Activated naive CD4-positive, alpha-beta T cell treated with anti-CD3 and anti-CD28 coated beads for 36 hours (primary cell): ENCODE measurements at regions not wholly inside any gene's neighbourhood (a gene's known extent, or its start where the extent isn't known, plus 50 kb on each side); places are given as distances from the start of the nearest gene placed in this dataset.
A peak's percentile ranks its signal among the peaks of the same experiment; 100 is the strongest.

Experiments used
- CTCF ChIA-PET: fragments of 350-600 bp; sonication (Branson Sonifier 250); formaldehyde crosslinking; loops from one replicate; lab custom pipeline; 2021; ENCODE audit warnings: antibody characterized with exemption; lab: Charles Lee
- DNase-seq: peaks from one replicate; pipeline ENCODE4 v3.0.0-alpha.2; 2020
- H3K27ac Mint-ChIP-seq: one replicate; pipeline ENCODE4 v1.8.0; 2021; ENCODE audit warnings: mild to moderate bottlenecking, mixed read lengths
- H3K27me3 Mint-ChIP-seq: one replicate; pipeline ENCODE4 v1.8.0; 2021; ENCODE audit warnings: low read depth, mixed read lengths
- H3K36me3 Mint-ChIP-seq: one replicate; pipeline ENCODE4 v1.8.0; 2021; ENCODE audit warnings: low read depth, mixed read lengths
- H3K4me1 Mint-ChIP-seq: one replicate; pipeline ENCODE4 v1.8.0; 2021; ENCODE audit warnings: low read depth, mixed read lengths
- H3K4me3 Mint-ChIP-seq: one replicate; pipeline ENCODE4 v1.8.0; 2021; ENCODE audit warnings: mild to moderate bottlenecking, moderate library complexity, mixed read lengths
- H3K9me3 Mint-ChIP-seq: one replicate; pipeline ENCODE4 v1.8.0; 2021; ENCODE audit warnings: mixed read lengths
- intact Hi-C: fragments of 100-400 bp; cut with micrococcal nuclease; formaldehyde crosslinking; loops from one replicate; pipeline ENCODE4 v1.15.1; 2023

DNA sequence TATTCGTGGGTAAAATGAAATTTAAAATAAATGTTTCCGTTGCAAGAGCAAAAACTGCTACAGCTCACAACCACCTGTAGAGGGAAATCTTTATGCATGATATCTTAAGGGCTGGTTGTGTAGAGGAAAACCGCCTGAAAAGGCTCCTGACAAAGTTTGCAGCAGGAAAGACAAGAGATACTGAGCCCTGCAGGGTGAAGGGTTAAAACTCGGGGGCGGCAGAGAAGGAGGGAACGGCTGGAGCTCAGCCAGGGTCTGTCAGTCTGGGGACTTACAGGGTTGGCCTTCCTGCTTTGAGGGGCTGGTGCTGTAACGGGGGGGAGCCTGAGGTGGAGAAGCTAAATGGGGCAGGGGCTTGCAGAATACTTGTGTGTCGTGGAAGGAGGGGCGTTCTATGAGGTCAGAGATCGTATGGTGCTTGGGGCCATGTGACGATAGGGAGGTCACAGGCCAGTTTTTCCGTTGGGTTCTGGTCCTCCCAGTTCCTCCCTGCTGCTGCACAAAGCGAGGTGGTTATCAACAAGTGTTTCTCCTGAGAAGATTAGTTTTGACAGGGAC lies 122.9 kb upstream of the HSD17B12 start:
- no peak overlapping the region for H3K27ac Mint-ChIP-seq
- intact Hi-C loops, result no loop called here

DNA sequence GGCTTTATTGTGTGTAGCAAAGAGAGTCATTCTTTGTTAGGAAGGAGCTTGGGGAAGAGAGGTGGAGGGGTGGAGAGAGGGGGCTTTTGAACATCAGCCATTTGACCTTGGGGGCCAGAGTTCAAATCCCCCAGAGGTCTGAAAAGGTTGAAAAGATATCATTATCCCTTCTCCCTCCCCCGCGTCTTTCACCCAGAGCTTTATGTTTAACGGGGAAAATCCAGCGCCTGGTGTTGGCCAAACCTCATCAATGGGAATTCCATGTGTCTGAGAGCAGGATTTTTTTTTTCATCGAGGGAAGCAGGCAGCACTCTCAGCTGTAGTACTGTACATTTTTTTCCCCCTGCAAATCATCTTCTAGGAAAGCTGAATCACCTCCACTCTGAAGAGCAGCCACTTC lies 122.4 kb upstream of the HSD17B12 start:
- Mint-ChIP-seq H3K36me3 (no peaks in the 10 kb centered on the region), H3K9me3 (no peaks in the 10 kb centered on the region), H3K27me3 (peaks cover 63% of the 10 kb centered on the region), H3K4me1 (peaks cover 21% of the 10 kb centered on the region), H3K27ac (no peak overlapping the region), H3K4me3 (no peak overlapping the region)
- DNase-seq, result no peak
- CTCF ChIA-PET, result no interaction called here
- intact Hi-C loops, result no loop called here

More for the DNA sequence above, 122.9 kb upstream of the HSD17B12 start:
- H3K4me1 Mint-ChIP-seq, result peaks cover 21% of the 10 kb centered on the region
- CTCF ChIA-PET, result interaction anchor here (0.7 to 1.4 kb wide), 3 partner anchors 10 to 11 kb away, joined by 3 to 4 read pairs (median 3); no protein-coding TSS in a partner anchor
- no peak for DNase-seq
- peaks cover 64% of the 10 kb centered on the region for H3K27me3 Mint-ChIP-seq
- H3K36me3 Mint-ChIP-seq, result no peaks in the 10 kb centered on the region
- no peak overlapping the region for H3K4me3 Mint-ChIP-seq
- no peaks in the 10 kb centered on the region for H3K9me3 Mint-ChIP-seq

DNA sequence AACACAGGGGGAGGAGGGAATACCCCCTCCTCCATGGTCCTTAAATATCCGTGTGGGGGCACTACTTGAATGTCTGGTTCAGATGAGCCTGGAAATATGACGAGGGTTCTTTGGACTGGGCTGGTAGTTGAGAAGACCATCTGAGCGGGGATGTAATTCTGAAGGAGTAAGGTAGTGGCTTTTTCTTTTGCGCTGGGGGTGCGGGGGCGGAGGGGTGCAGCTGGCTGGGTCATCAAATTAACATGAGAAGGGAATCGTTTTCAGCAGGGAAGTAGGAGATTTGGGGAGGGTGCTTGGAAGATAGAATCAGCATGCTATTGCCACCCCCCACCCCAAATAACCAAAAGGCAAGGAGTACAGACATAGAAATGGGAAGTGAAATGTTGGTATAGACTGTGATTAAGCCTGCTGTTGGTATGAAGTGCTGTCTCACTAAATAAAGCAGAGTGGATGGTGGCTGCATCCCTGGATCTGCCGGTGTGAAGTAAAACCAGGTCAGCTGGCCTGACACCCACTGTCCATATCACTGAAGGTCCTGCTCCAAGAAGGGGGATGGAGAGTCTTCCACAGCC lies 121.9 kb upstream of the HSD17B12 start:
- peaks cover 61% of the 10 kb centered on the region for H3K27me3 Mint-ChIP-seq
- H3K36me3 Mint-ChIP-seq, result no peaks in the 10 kb centered on the region
- no peak for DNase-seq
- no peaks in the 10 kb centered on the region for H3K9me3 Mint-ChIP-seq
- peaks cover 21% of the 10 kb centered on the region for H3K4me1 Mint-ChIP-seq
- no peak overlapping the region for H3K4me3 Mint-ChIP-seq
- intact Hi-C loops, result no loop called here
- CTCF ChIA-PET, result no interaction called here
- no peak overlapping the region for H3K27ac Mint-ChIP-seq

DNA sequence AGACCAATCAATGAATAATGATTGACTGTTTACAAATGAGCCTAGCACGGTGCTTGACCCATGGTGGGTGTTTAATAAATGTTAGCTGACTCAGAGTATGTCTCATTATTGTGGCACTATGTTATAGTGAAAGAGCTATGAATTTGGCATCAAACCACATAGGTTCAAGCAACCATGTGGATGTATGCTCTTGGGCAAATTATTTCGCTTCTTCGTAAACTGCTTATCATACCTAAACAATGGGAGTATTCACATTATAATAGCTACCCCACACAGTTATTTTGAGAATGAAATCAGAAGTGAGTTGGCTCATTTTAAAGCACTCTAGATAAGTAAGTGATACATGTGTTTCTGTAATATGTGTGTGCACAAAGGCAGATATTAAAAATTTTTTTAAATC lies 118.7 kb upstream of the HSD17B12 start:
- DNase-seq, result no peak
- Mint-ChIP-seq H3K4me3 (no peak overlapping the region), H3K4me1 (peaks cover 16% of the 10 kb centered on the region), H3K27ac (no peak overlapping the region), H3K27me3 (peaks cover 55% of the 10 kb centered on the region), H3K36me3 (no peaks in the 10 kb centered on the region), H3K9me3 (no peaks in the 10 kb centered on the region)
- CTCF ChIA-PET, result interaction anchor here (0.7 to 1.4 kb wide), 3 partner anchors 8 to 290 kb away, joined by 3 to 4 read pairs (median 4); no protein-coding TSS in a partner anchor
- intact Hi-C loops, result no loop called here

DNA sequence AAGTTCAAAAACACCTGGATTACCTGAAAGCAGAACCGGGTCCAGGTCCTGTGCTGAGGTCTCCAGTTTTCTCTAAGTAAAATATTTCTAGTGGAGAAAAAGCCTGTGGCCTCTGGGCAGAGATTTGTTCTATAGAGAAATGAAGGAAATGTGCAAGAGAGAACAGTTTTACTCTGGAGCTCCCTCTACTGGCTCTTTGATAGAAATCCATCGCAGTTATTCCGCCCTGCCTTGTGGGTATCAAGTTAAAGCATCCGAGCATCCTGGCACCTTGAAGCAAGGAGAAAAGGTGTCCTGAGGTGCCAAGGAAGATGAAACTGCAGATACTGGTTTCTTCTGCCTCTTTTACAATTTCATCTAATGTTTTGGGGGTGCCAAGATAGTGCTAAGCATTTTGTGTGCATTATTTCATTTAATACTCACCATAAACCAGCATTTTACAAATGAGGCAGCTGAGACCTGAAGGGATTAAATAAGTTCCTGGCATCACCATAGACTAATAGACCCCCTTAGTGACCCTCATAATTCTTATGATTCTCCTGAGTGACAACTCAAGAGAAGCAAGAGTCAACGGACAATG lies 113.1 kb upstream of the HSD17B12 start:
- no peaks in the 10 kb centered on the region for H3K4me1 Mint-ChIP-seq
- intact Hi-C loops, result loop anchor here (1.0 to 5.0 kb wide), 3 partner anchors 63 to 375 kb away; partner anchors contain the start of genes API5 and C11orf96
- H3K9me3 Mint-ChIP-seq, result no peaks in the 10 kb centered on the region
- no peak overlapping the region for H3K4me3 Mint-ChIP-seq
- H3K27ac Mint-ChIP-seq, result no peak overlapping the region
- DNase-seq, result no peak
- H3K36me3 Mint-ChIP-seq, result no peaks in the 10 kb centered on the region
- CTCF ChIA-PET, result interaction anchor here (0.7 to 2.2 kb wide), 11 partner anchors 9 to 284 kb away, joined by 3 to 13 read pairs (median 4); no protein-coding TSS in a partner anchor
- H3K27me3 Mint-ChIP-seq, result peaks cover 61% of the 10 kb centered on the region

DNA sequence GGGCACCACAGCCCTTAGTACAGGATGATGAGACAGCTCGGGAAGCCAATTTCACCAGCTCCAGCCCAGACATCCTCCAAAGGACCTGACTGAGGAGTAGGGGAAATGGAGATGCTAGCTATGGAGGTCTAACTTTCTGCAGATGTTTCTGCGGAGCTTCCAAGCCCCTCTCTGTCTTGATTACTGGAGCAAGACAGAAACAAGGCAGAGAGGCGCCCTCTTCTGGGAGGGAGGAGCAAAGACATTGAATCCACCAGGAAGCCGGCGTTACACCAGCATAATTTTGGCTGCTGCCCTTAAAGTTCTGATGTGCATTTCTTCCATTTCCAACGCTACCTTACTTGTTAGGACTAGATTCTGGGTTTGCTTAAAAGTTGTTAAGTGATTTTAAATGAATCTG lies 107.3 kb upstream of the HSD17B12 start:
- H3K9me3 Mint-ChIP-seq, result no peaks in the 10 kb centered on the region
- CTCF ChIA-PET, result interaction anchor here (0.9 to 1.7 kb wide), 9 partner anchors 10 to 279 kb away, joined by 3 to 5 read pairs (median 3); no protein-coding TSS in a partner anchor
- intact Hi-C loops, result loop anchor here (10.0 kb wide), 1 partner anchor 742 kb away; the partner anchor contains the start of gene ALX4
- H3K36me3 Mint-ChIP-seq, result no peaks in the 10 kb centered on the region
- no peak overlapping the region for H3K27ac Mint-ChIP-seq
- peak; percentile 40 for DNase-seq
- peaks cover 84% of the 10 kb centered on the region for H3K27me3 Mint-ChIP-seq
- peaks cover 20% of the 10 kb centered on the region for H3K4me1 Mint-ChIP-seq
- H3K4me3 Mint-ChIP-seq, result no peak overlapping the region

DNA sequence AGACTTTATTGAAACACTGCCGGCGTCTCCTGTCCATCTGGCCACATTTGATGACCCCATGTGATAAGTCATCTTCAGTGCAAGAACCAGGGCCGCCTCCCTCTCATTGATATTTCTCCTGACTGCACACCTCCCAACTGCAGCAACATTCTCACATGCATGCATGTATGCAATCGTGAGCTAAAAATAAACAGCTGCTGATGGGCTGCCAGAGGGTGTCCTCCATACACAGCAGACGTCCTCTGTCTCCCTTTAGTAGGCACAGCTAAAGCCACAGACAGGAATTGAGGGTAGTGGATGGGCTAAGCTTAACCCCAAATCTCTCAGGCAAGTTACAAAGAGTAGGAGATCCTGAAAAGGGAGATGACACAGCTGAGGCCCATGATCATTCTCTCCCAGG lies 106.7 kb upstream of the HSD17B12 start:
- no peak overlapping the region for H3K4me3 Mint-ChIP-seq
- peaks cover 86% of the 10 kb centered on the region for H3K27me3 Mint-ChIP-seq
- CTCF ChIA-PET, result interaction anchor here (0.9 to 1.7 kb wide), 6 partner anchors 9 to 174 kb away, joined by 3 to 5 read pairs (median 4); no protein-coding TSS in a partner anchor
- no peak overlapping the region for H3K27ac Mint-ChIP-seq
- DNase-seq, result no peak
- no peaks in the 10 kb centered on the region for H3K36me3 Mint-ChIP-seq
- peaks cover 22% of the 10 kb centered on the region for H3K4me1 Mint-ChIP-seq
- intact Hi-C loops, result loop anchor here (10.0 kb wide), 1 partner anchor 741 kb away; the partner anchor contains the start of gene ALX4
- no peaks in the 10 kb centered on the region for H3K9me3 Mint-ChIP-seq

DNA sequence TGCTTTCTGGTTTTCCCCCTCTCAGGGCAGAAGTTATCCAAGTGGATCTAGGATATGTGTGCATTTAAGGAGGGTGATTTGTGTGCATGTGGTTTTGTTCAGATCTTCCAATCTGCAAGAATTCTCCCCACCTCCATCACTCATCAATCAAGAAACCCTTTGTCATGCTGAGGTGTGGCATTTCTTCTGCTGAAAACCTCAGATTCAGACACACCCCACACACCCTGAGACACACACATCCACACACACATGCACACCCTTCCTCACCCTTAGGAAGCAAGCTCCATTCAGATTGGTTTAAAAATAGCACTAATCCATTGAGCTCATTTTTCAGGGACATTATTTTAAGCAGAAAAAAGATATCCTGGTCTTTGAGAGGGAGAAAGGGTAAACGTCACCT lies 106.1 kb upstream of the HSD17B12 start:
- Mint-ChIP-seq H3K27me3 (peaks cover 83% of the 10 kb centered on the region), H3K9me3 (no peaks in the 10 kb centered on the region), H3K27ac (no peak overlapping the region), H3K4me3 (no peak overlapping the region), H3K36me3 (no peaks in the 10 kb centered on the region), H3K4me1 (peaks cover 23% of the 10 kb centered on the region)
- no peak for DNase-seq
- intact Hi-C loops, result loop anchor here (10.0 kb wide), 1 partner anchor 740 kb away; the partner anchor contains the start of gene ALX4
- CTCF ChIA-PET, result interaction anchor here (0.7 to 1.4 kb wide), 4 partner anchors 9 to 77 kb away, joined by 3 to 4 read pairs (median 4); no protein-coding TSS in a partner anchor

DNA sequence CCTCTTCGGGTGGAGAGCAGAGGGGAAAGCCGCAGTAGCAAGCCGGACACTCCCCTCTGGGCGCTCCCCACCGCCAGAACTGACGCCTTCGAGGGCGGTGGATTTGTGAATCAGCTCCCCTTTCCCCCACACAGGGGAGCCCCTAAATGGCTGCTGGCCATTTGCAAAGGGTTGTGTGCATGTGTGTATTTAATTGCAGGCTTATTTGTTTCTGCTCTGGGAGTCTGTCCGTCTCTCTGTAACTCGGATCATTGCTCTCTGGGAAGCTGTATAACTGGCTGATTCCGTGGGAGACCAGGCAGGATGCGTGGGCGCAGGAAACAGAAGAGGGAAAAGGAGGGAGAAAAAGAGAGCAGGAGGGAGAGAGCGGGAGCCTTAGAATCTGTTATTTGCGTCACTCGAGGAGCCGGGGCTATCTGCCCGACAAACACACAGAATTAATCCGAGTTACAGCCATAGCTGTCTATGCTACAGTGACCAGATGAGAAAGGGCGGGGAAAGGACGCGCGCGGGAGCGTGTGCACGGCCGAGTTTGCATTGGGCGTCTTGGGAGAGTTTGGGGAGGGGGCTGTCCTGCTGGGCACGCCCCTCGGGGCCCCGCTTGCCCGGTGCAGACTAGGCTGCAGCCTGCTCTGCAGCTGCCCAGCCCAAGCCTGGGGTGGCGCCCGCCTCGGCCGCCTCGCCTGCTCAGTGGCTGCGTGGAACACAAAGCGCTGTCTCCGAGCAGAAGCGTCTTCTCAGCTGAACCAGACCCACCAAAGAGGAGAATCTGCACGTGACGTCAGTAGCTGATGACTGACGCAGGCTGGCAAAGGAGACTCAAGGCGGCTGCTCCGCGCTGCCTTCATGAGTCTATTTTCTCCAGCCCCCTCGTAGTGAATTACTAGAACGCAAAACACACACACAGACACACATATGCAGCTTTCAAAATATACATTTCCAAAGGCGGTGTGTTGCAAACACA lies 105.3 kb upstream of the HSD17B12 start:
- CTCF ChIA-PET, result interaction anchor here (0.6 to 3.2 kb wide), 7 partner anchors 9 to 660 kb away, joined by 3 to 22 read pairs (median 4); no protein-coding TSS in a partner anchor
- DNase-seq, result peak; percentile 30
- Mint-ChIP-seq H3K27ac (no peak overlapping the region), H3K9me3 (no peaks in the 10 kb centered on the region), H3K4me1 (peaks cover 31% of the 10 kb centered on the region), H3K27me3 (peaks cover 84% of the 10 kb centered on the region), H3K4me3 (peak overlapping the region; percentile 6), H3K36me3 (no peaks in the 10 kb centered on the region)
- intact Hi-C loops, result loop anchor here (10.0 kb wide), 1 partner anchor 740 kb away; the partner anchor contains the start of gene ALX4

DNA sequence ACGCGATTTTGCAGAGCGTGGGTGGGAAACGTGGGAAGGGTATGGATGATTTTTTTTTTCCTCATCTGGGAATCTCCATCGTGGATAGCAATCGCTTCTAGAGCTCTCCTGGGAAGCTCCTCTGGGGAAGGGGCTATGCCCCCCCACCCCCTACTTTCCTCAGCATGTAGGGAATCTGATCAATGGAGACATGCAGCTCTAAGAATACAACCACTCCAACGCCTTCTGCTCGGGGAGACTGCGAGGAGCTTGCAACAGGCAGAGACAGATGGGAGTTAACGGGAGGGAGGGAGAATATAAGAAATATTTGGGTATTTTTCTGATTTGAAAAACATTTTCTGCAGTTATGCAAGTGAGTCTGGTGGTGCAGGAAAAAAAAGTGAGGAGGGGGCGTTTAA lies 104.6 kb upstream of the HSD17B12 start:
- Mint-ChIP-seq H3K27ac (no peak overlapping the region), H3K9me3 (no peaks in the 10 kb centered on the region), H3K4me1 (peaks cover 38% of the 10 kb centered on the region), H3K27me3 (peaks cover 86% of the 10 kb centered on the region), H3K36me3 (no peaks in the 10 kb centered on the region), H3K4me3 (no peak overlapping the region)
- intact Hi-C loops, result loop anchor here (2.0 to 10.0 kb wide), 2 partner anchors 277 to 739 kb away; partner anchors contain the start of gene ALX4
- CTCF ChIA-PET, result interaction anchor here (0.6 to 3.2 kb wide), 5 partner anchors 9 to 660 kb away, joined by 3 to 22 read pairs (median 5); no protein-coding TSS in a partner anchor
- DNase-seq, result no peak

DNA sequence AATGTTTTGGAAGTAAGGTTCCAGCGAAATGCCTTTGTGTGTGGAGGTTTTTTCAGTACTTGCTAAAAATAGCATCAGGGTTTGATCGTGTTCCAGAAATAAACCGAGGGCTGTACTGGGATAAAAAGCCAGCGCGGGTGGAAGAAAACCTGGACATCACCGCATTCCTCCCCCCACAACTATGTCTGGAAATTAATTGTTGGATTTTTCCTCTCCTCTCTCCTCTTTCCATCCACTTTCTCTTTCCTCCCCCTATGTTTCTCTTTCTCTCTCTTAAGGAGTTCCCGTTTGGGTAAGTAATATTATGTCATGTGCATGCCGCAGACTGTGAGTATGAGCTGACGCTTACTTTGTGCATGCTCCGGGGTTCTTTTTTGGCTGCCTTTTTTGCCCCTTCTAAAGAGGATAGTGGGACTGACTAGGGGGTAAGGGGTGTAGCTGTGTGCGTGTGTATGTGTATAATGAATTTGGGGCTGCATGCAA lies 104.2 kb upstream of the HSD17B12 start:
- CTCF ChIA-PET, result interaction anchor here (0.7 to 3.2 kb wide), 3 partner anchors 10 to 276 kb away, joined by 4 to 22 read pairs (median 13); no protein-coding TSS in a partner anchor
- Mint-ChIP-seq H3K9me3 (no peaks in the 10 kb centered on the region), H3K27me3 (peaks cover 87% of the 10 kb centered on the region), H3K36me3 (no peaks in the 10 kb centered on the region), H3K27ac (no peak overlapping the region), H3K4me1 (peaks cover 40% of the 10 kb centered on the region), H3K4me3 (no peak overlapping the region)
- intact Hi-C loops, result loop anchor here (2.0 to 10.0 kb wide), 2 partner anchors 276 to 738 kb away; partner anchors contain the start of gene ALX4
- DNase-seq, result no peak
